GM23248 (cell line): ENCODE measurements at regions not wholly inside any gene's neighbourhood (a gene's known extent, or its start where the extent isn't known, plus 50 kb on each side); places are given as distances from the start of the nearest gene placed in this dataset.

Experiments used
- EZH2 ChIP-seq: fragments of 200-600 bp; sonication (generic); IDR thresholded peaks from 2 replicates; pipeline ENCODE4 v1.6.1; 2018; ENCODE audit warnings: antibody characterized with exemption, mild to moderate bottlenecking; ENCODE audit not compliant: insufficient read depth, poor library complexity, severe bottlenecking
- EZH2phosphoT487 ChIP-seq: fragments of 200-600 bp; sonication (generic); IDR thresholded peaks from 2 replicates; pipeline ENCODE4 v1.6.1; 2018; ENCODE audit warnings: antibody characterized with exemption, moderate library complexity, mild to moderate bottlenecking, low read depth; ENCODE audit not compliant: insufficient read depth

GRCh38 chrX:50971395-50971794 lies 60.9 kb downstream of the BMP15 start:
- TF ChIP-seq EZH2phosphoT487 = no peak
- TF ChIP-seq EZH2 = no peak
